HepG2 (cell line): ENCODE measurements at regions not wholly inside any gene's neighbourhood (a gene's known extent, or its start where the extent isn't known, plus 50 kb on each side); places are given as distances from the start of the nearest gene placed in this dataset.

ENCODE experiments used
- ATAC-seq: fragments of 200-7000 bp; cut with Tn5 transposase; 3 replicates; pipeline ENCODE4 v1.9.1; 2020; ENCODE audit warnings: mild to moderate bottlenecking, moderate library complexity
- BruUV-seq: library from RNA; stranded (reverse); fragments of 400-500 nt; replicated peaks from 2 replicates; lab custom pipeline; 2021; lab: Mats Ljungman, UMichigan
- CTCF ChIA-PET: fragments of 300-600 bp; formaldehyde crosslinking; extraction: SDS; loops from one replicate; lab custom pipeline; 2021; ENCODE audit warnings: low total read pairs, inconsistent platforms, low intra/inter-chr PET ratio; lab: Yijun Ruan, JAX
- POLR2A ChIA-PET: fragments of 350-600 bp; sonication (Branson Sonifier 250); formaldehyde crosslinking; loops from one replicate; lab custom pipeline; 2020; ENCODE audit warnings: antibody characterized with exemption, inconsistent platforms; lab: Yijun Ruan, JAX
- DNase-seq: peaks from one replicate; pipeline ENCODE4 v3.0.0-alpha.2; 2015; ENCODE audit warnings: low spot score
- FAIRE-seq: peaks from 3 replicates; lab custom pipeline; 2011; peaks lifted over from hg19 to GRCh38; lab: Jason Lieb, UNC
- H2AFZ ChIP-seq: one replicate; pipeline ENCODE4 v1.6.1; 2011; ENCODE audit warnings: low read length, inconsistent platforms
- H3K27ac ChIP-seq: fragments of 300-600 bp; 3 replicates; pipeline ENCODE4 v1.8.0; 2011; ENCODE audit warnings: mixed run types, mild to moderate bottlenecking, mixed read lengths, low read length, inconsistent platforms; ENCODE audit not compliant: insufficient read depth; ENCODE audit errors: extremely low read length
- H3K27me3 ChIP-seq, 2 experiments: fragments of 200-600 bp in 1 of 2; 2 replicates in 1 of 2; 3 replicates in 1 of 2; pipeline versions ENCODE4 v1.6.0 to v1.8.0; 2011; ENCODE audit warnings: low read length in 2 of 2, mild to moderate bottlenecking in 2 of 2, moderate library complexity in 2 of 2, inconsistent platforms in 1 of 2; ENCODE audit not compliant: insufficient read depth in 2 of 2, control insufficient read depth in 1 of 2
- H3K36me3 ChIP-seq, 2 experiments: fragments of 200-600 bp in 1 of 2; replicated peaks in 1 of 2; 2 replicates in 1 of 2; 3 replicates in 1 of 2; pipeline versions ENCODE4 v1.5.1 to v1.8.0; 2011; ENCODE audit warnings: low read length in 2 of 2, inconsistent platforms in 1 of 2; ENCODE audit not compliant: insufficient read depth in 2 of 2, control insufficient read depth in 1 of 2
- H3K4me1 ChIP-seq: 2 replicates; pipeline ENCODE4 v1.5.1; 2012; ENCODE audit warnings: low read length, inconsistent platforms; ENCODE audit not compliant: insufficient read depth
- H3K4me2 ChIP-seq: 2 replicates; pipeline ENCODE4 v1.6.0; 2011; ENCODE audit warnings: low read depth, low read length, inconsistent platforms
- H3K4me3 ChIP-seq, 3 experiments: fragments of 200-600 bp in 1 of 3; sonication (generic), shearing (Covaris generic) in 1 of 3; replicated peaks in 1 of 3; 2 replicates each; pipeline ENCODE4 v1.5.1; 2011 to 2016; ENCODE audit warnings: low read length in 3 of 3, inconsistent platforms in 2 of 3, low read depth in 2 of 3, mild to moderate bottlenecking in 2 of 3, control low read depth in 1 of 3, mixed read lengths in 1 of 3; ENCODE audit not compliant: insufficient read depth in 1 of 3
- H3K79me2 ChIP-seq: one replicate; pipeline ENCODE4 v1.6.1; 2011; ENCODE audit warnings: low read length, inconsistent platforms; ENCODE audit not compliant: insufficient read depth
- H3K9ac ChIP-seq: 2 replicates; pipeline ENCODE4 v1.6.0; 2011; ENCODE audit warnings: mild to moderate bottlenecking, low read depth, low read length, inconsistent platforms; ENCODE audit not compliant: insufficient read depth
- H3K9me3 ChIP-seq: 2 replicates; pipeline ENCODE4 v1.5.1; 2012; ENCODE audit warnings: mild to moderate bottlenecking, low read length
- H4K20me1 ChIP-seq: 2 replicates; pipeline ENCODE4 v1.6.0; 2011; ENCODE audit warnings: inconsistent platforms, mild to moderate bottlenecking, low read length, moderate library complexity; ENCODE audit not compliant: insufficient read depth
- AGO1 ChIP-seq: fragments of 200-400 bp; formaldehyde crosslinking; IDR thresholded peaks from 2 replicates; pipeline ENCODE4 v1.6.1; 2017; ENCODE audit warnings: mild to moderate bottlenecking, low read depth, low read length, moderate library complexity; ENCODE audit not compliant: poor library complexity, severe bottlenecking
- E2F5 ChIP-seq: sonication (generic); formaldehyde crosslinking; conservative IDR thresholded peaks from 2 replicates; pipeline ENCODE4 v1.4.0; 2020; ENCODE audit warnings: missing genetic modification reagents
- GATA4 ChIP-seq: sonication (generic); IDR thresholded peaks from 2 replicates; pipeline ENCODE4 v1.6.1; 2016; ENCODE audit warnings: antibody characterized with exemption, low read depth, borderline replicate concordance
- GTF3A ChIP-seq: sonication (generic); formaldehyde crosslinking; conservative IDR thresholded peaks from 2 replicates; pipeline ENCODE4 v1.4.0; 2020; ENCODE audit warnings: mild to moderate bottlenecking, missing genetic modification reagents
- HDAC6 ChIP-seq: fragments of 200-600 bp; sonication (generic); IDR thresholded peaks from 2 replicates; pipeline ENCODE4 v1.7.0; 2017; ENCODE audit warnings: mild to moderate bottlenecking, antibody characterized with exemption, low read length, low read depth
- SNAI1 ChIP-seq: sonication (generic); formaldehyde crosslinking; IDR thresholded peaks from 2 replicates; pipeline ENCODE4 v1.5.0; 2020; ENCODE audit warnings: mild to moderate bottlenecking, missing genetic modification reagents, borderline replicate concordance
- SP1 ChIP-seq, 2 experiments: fragments of 450-650 bp in 1 of 2; sonication (generic) in 1 of 2; formaldehyde crosslinking in 1 of 2; IDR thresholded peaks; 2 replicates each; pipeline versions ENCODE4 v1.4.0 to v1.6.1; 2016 to 2020; ENCODE audit warnings: missing genetic modification reagents in 1 of 2
- TEF ChIP-seq: sonication (generic); formaldehyde crosslinking; IDR thresholded peaks from 2 replicates; pipeline ENCODE4 v1.5.0; 2020; ENCODE audit warnings: missing genetic modification reagents
- ZNF7 ChIP-seq: IDR thresholded peaks from 2 replicates; pipeline ENCODE4 v1.6.1; 2016; ENCODE audit warnings: missing biosample characterization, missing genetic modification reagents
- WGBS: methylation state at CpG from one replicate; pipeline ENCODE4 v1.1.6; 2017; ENCODE audit warnings: low lambda C conversion rate; 5-methylcytosine and 5-hydroxymethylcytosine counted together
- in situ Hi-C: cut with HindIII; loops from 2 replicates; pipeline ENCODE4 v1.10.0; 2017; ENCODE audit warnings: low pct_unique_long_range_greater_than_20kb; ENCODE audit not compliant: extremely low pct_ligation_motif_present
- intact Hi-C: fragments of 100-400 bp; cut with micrococcal nuclease; formaldehyde crosslinking; loops from one replicate; pipeline ENCODE4 v1.10.0; 2022; ENCODE audit not compliant: unreplicated experiment

- Histone ChIP-seq H3K36me3 (no peaks in the 10 kb centered on the region), H3K27ac (no peak overlapping the region), H4K20me1 (no peaks in the 10 kb centered on the region), H3K4me1 (no peaks in the 10 kb centered on the region), H3K27me3 (no peaks in the 10 kb centered on the region), H3K9me3 (no peaks in the 10 kb centered on the region), H2AFZ (no peak overlapping the region), H3K4me2 (no peak overlapping the region), H3K4me3 (no peak overlapping the region), H3K9ac (no peak overlapping the region), H3K79me2 (no peaks in the 10 kb centered on the region)
- no peak for ATAC-seq
- CTCF ChIA-PET = no interaction called here
- FAIRE-seq = no peak
- WGBS = 35% methylated on average over 1 of the region's 1 CpG
- TF ChIP-seq SNAI1 (no peak), ZNF7 (CRISPR knock-in tag) (no peak), HDAC6 (no peak), AGO1 (no peak), TEF (no peak), E2F5 (CRISPR knock-in tag) (no peak), GATA4 (no peak), GTF3A (CRISPR knock-in tag) (no peak), SP1 (IDR thresholded peaks at IDR 0.05) (no peak), SP1 (CRISPR knock-in tag; IDR thresholded peaks at IDR 0.05) (no peak)
- intact Hi-C loops = no loop called here
- no TSS peak for BruUV-seq
- POLR2A ChIA-PET = no interaction called here
- DNase-seq = no peak
- in situ Hi-C loops = no loop called here
Observed at GRCh38 chr5:89706731-89707130, 702.8 kb downstream of the CETN3 start.
